HG03439 (cell line): ENCODE measurements at regions not wholly inside any gene's neighbourhood (a gene's known extent, or its start where the extent isn't known, plus 50 kb on each side); places are given as distances from the start of the nearest gene placed in this dataset.
"Not testable (repeated sequence)": the region's sequence is repeated elsewhere in the genome, so short reads cannot be mapped to it uniquely, and the experiment has no call there.

Source experiments
- ATAC-seq: cut with Tn5 transposase; IDR thresholded peaks from one replicate; pipeline ENCODE4 v1.9.1; 2021; ENCODE audit warnings: mild to moderate bottlenecking, moderate library complexity; ENCODE audit not compliant: unreplicated experiment

- ATAC-seq: no peak
Measured at GRCh38 chr10:83724471-83725241, 414.7 kb upstream of the GHITM start.

GRCh38 chr10:83725567-83725966, 413.7 kb upstream of the GHITM start:
- no peak for ATAC-seq

- ATAC-seq: no peak
Measured at GRCh38 chr10:83734278-83734677, 405.0 kb upstream of the GHITM start.

GRCh38 chr10:83736008-83736407, 403.3 kb upstream of the GHITM start:
- no peak for ATAC-seq

- no peak for ATAC-seq
Measured at GRCh38 chr10:83750604-83751003, 388.7 kb upstream of the GHITM start.

- no peak for ATAC-seq
Measured at GRCh38 chr10:83753490-83753889, 385.8 kb upstream of the GHITM start.

GRCh38 chr10:83754857-83755256, 384.5 kb upstream of the GHITM start:
- no peak for ATAC-seq

GRCh38 chr10:83760142-83760541, 379.2 kb upstream of the GHITM start:
- no peak for ATAC-seq

GRCh38 chr10:83764666-83765065, 374.6 kb upstream of the GHITM start:
- ATAC-seq: no peak

GRCh38 chr10:83765731-83766130, 373.6 kb upstream of the GHITM start:
- no peak for ATAC-seq

GRCh38 chr10:83769281-83769820, 370.0 kb upstream of the GHITM start:
- ATAC-seq: no peak

- not testable (repeated sequence) for ATAC-seq
Measured at GRCh38 chr10:83786701-83787100, 352.6 kb upstream of the GHITM start.

GRCh38 chr10:83801983-83802382, 337.3 kb upstream of the GHITM start:
- no peak for ATAC-seq

- ATAC-seq: no peak
Measured at GRCh38 chr10:83806717-83807116, 332.6 kb upstream of the GHITM start.

GRCh38 chr10:83809001-83809400, 330.3 kb upstream of the GHITM start:
- ATAC-seq: no peak

- no peak for ATAC-seq
Measured at GRCh38 chr10:83816942-83817341, 322.4 kb upstream of the GHITM start.

- ATAC-seq: no peak
Measured at GRCh38 chr10:83817797-83818196, 321.5 kb upstream of the GHITM start.

GRCh38 chr10:83819609-83820008, 319.7 kb upstream of the GHITM start:
- no peak for ATAC-seq

- no peak for ATAC-seq
Measured at GRCh38 chr10:83820033-83820432, 319.3 kb upstream of the GHITM start.

- ATAC-seq: no peak
Measured at GRCh38 chr10:83824099-83824498, 315.2 kb upstream of the GHITM start.

GRCh38 chr10:83834096-83834495, 305.2 kb upstream of the GHITM start:
- ATAC-seq: no peak

GRCh38 chr10:83835945-83836745, 303.2 kb upstream of the GHITM start:
- ATAC-seq: no peak
